ENCODE measurements at regions not wholly inside any gene's neighbourhood (a gene's known extent, or its start where the extent isn't known, plus 50 kb on each side); places are given as distances from the start of the nearest gene placed in this dataset.

DNA sequence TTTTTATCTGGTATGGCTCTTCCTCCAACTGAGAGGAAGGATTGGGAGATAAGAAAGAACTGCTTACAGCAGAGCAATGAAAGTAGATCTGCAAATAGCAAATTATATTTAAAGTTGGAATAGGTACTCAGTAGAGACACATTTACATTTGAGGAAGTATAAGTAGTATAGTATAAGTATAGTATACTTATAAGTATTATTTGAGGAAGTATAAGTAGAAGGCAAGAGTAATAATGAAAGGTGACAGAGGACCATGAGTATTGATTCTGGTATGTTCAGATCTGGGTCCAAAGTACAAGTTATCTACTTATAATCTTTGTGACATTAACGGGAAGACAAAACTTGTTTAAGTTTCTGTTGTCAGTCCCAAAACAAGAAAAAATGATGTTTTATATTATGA, 527.6 kb upstream of the SORCS1 start:
- TF ChIP-seq, protein P1, sequence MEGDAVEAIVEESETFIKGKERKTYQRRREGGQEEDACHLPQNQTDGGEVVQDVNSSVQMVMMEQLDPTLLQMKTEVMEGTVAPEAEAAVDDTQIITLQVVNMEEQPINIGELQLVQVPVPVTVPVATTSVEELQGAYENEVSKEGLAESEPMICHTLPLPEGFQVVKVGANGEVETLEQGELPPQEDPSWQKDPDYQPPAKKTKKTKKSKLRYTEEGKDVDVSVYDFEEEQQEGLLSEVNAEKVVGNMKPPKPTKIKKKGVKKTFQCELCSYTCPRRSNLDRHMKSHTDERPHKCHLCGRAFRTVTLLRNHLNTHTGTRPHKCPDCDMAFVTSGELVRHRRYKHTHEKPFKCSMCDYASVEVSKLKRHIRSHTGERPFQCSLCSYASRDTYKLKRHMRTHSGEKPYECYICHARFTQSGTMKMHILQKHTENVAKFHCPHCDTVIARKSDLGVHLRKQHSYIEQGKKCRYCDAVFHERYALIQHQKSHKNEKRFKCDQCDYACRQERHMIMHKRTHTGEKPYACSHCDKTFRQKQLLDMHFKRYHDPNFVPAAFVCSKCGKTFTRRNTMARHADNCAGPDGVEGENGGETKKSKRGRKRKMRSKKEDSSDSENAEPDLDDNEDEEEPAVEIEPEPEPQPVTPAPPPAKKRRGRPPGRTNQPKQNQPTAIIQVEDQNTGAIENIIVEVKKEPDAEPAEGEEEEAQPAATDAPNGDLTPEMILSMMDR (conservative IDR thresholded peaks at IDR 0.05; ENCODE audit: low read depth, low read length) = no peak
- Histone ChIP-seq H2AFZ (ENCODE audit: low read depth) (no peak overlapping the region), H3K36me3 (ENCODE audit: insufficient read depth) (no peaks in the 10 kb centered on the region)

DNA sequence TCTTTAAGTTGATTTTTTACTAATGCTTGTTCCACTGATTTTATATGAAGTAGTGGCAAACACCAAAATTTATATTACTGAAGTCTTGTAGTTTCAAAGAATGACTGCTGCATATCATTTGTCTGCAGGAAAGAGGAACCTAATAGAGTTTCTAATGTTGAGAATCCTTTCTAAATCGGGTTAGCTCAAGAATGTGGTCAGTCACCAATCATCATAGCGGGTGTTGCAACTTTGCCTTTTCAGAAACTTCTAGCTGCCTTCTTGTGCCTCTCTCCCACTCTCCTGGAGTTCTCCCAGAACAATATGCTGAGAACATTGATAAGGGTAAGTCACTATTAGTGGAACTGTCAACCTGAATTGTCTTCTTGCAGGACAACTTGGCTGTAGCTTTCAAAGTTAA, 524.8 kb upstream of the SORCS1 start:
- Histone ChIP-seq H3K27ac (no peak overlapping the region), H3K4me3 (IDR thresholded peaks at IDR 0.05; ENCODE audit: insufficient read depth, low read depth, low read length) (no peak overlapping the region), H3K4me2 (no peak overlapping the region), H3K9ac (no peak overlapping the region), H4K20me1 (ENCODE audit: insufficient read depth) (no peaks in the 10 kb centered on the region), H3K4me1 (ENCODE audit: low read depth, poor library complexity, severe bottlenecking) (no peaks in the 10 kb centered on the region), H3K79me2 (ENCODE audit: insufficient read depth, low read depth) (no peaks in the 10 kb centered on the region), H3K27me3 (ENCODE audit: insufficient read depth, low read depth) (no peaks in the 10 kb centered on the region), H3K36me3 (ENCODE audit: insufficient read depth) (no peaks in the 10 kb centered on the region), H2AFZ (ENCODE audit: low read depth) (no peak overlapping the region)
- TF ChIP-seq, protein P1 (conservative IDR thresholded peaks at IDR 0.05; ENCODE audit: low read depth, low read length) = no peak

More for the DNA sequence above, 527.6 kb upstream of the SORCS1 start:
- Histone ChIP-seq H4K20me1 (ENCODE audit: insufficient read depth) (no peaks in the 10 kb centered on the region), H3K4me1 (ENCODE audit: low read depth, poor library complexity, severe bottlenecking) (no peaks in the 10 kb centered on the region), H3K27me3 (ENCODE audit: insufficient read depth, low read depth) (no peaks in the 10 kb centered on the region), H3K4me3 (IDR thresholded peaks at IDR 0.05; ENCODE audit: insufficient read depth, low read depth, low read length) (no peak overlapping the region), H3K4me2 (no peak overlapping the region), H3K9ac (no peak overlapping the region), H3K79me2 (ENCODE audit: insufficient read depth, low read depth) (no peaks in the 10 kb centered on the region), H3K27ac (no peak overlapping the region)

DNA sequence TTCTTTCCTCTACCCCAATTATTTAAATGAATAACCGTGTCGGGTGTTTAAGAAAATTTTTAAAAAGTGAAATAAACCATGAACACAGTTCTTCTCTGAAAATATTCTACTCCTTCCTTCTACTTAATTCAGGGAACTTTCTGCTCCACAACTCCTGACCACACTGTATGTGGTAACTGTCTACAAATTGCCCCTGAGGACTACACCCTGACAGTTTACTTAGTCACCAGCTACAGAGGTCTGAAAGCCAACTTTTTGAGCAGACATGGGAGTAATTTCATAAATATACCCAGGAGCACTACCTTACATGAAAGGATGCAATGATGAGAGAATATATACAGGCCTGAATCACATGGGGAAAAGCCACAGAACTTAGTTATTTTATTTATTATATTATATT, 523.2 kb upstream of the SORCS1 start:
- Histone ChIP-seq H3K27ac (no peak overlapping the region), H3K4me2 (no peak overlapping the region), H2AFZ (ENCODE audit: low read depth) (no peak overlapping the region), H3K27me3 (ENCODE audit: insufficient read depth, low read depth) (no peaks in the 10 kb centered on the region), H4K20me1 (ENCODE audit: insufficient read depth) (no peaks in the 10 kb centered on the region), H3K9ac (no peak overlapping the region), H3K4me3 (IDR thresholded peaks at IDR 0.05; ENCODE audit: insufficient read depth, low read depth, low read length) (no peak overlapping the region), H3K36me3 (ENCODE audit: insufficient read depth) (no peaks in the 10 kb centered on the region), H3K79me2 (ENCODE audit: insufficient read depth, low read depth) (no peaks in the 10 kb centered on the region), H3K4me1 (ENCODE audit: low read depth, poor library complexity, severe bottlenecking) (no peaks in the 10 kb centered on the region)
- TF ChIP-seq, protein P1 (conservative IDR thresholded peaks at IDR 0.05; ENCODE audit: low read depth, low read length) = no peak

GRCh38 chr10:107686095-107686494, 521.6 kb upstream of the SORCS1 start:
- Histone ChIP-seq H3K9ac (no peak overlapping the region), H3K36me3 (ENCODE audit: insufficient read depth) (no peaks in the 10 kb centered on the region), H3K27me3 (ENCODE audit: insufficient read depth, low read depth) (no peaks in the 10 kb centered on the region), H3K79me2 (ENCODE audit: insufficient read depth, low read depth) (no peaks in the 10 kb centered on the region), H3K27ac (no peak overlapping the region), H3K4me3 (IDR thresholded peaks at IDR 0.05; ENCODE audit: insufficient read depth, low read depth, low read length) (no peak overlapping the region), H4K20me1 (ENCODE audit: insufficient read depth) (no peaks in the 10 kb centered on the region), H3K4me1 (ENCODE audit: low read depth, poor library complexity, severe bottlenecking) (no peaks in the 10 kb centered on the region), H3K4me2 (no peak overlapping the region), H2AFZ (ENCODE audit: low read depth) (no peak overlapping the region)
- TF ChIP-seq, protein P1 (conservative IDR thresholded peaks at IDR 0.05; ENCODE audit: low read depth, low read length) = no peak

Data from KMS-11 (cell line).